Neural cell (in vitro differentiated cells): ENCODE measurements at regions not wholly inside any gene's neighbourhood (a gene's known extent, or its start where the extent isn't known, plus 50 kb on each side); places are given as distances from the start of the nearest gene placed in this dataset.

Source experiments
- small RNA-seq, 3 experiments: library from RNA; depleted of rRNA; stranded (forward); fragments of <200 nt; gene quantifications; one replicate each; pipeline ENCODE3, GENCODE V24; 2012

Small RNAs in the stretch of these regions (small RNA-seq; reads per million reads assigned to genes)
- gene AC108740.1 = 0 reads per million in 3 experiments
